Bronchial epithelial cell (primary cell): ENCODE measurements at regions not wholly inside any gene's neighbourhood (a gene's known extent, or its start where the extent isn't known, plus 50 kb on each side); places are given as distances from the start of the nearest gene placed in this dataset.
A peak's percentile ranks its signal among the peaks of the same experiment; 100 is the strongest.

Source experiments
- DNase-seq: peaks from one replicate; pipeline ENCODE4 v3.0.0-alpha.2; 2010; ENCODE audit warnings: low read depth
- FAIRE-seq: peaks from 2 replicates; lab custom pipeline; 2011; peaks lifted over from hg19 to GRCh38; lab: Jason Lieb, UNC
- H3K27me3 ChIP-seq: 2 replicates; pipeline ENCODE4 v1.5.1; 2011; ENCODE audit warnings: low read length; ENCODE audit not compliant: control insufficient read depth, insufficient read depth
- H3K36me3 ChIP-seq: 2 replicates; pipeline ENCODE4 v1.5.1; 2011; ENCODE audit warnings: low read length; ENCODE audit not compliant: control insufficient read depth, insufficient read depth
- H3K4me3 ChIP-seq: 2 replicates; pipeline ENCODE4 v1.5.1; 2011; ENCODE audit warnings: mild to moderate bottlenecking, low read depth, low read length, control low read depth
- TF ChIP-seq, protein P1 (sequence below): IDR thresholded peaks from 2 replicates; pipeline ENCODE4 v1.5.1; 2011; ENCODE audit warnings: mild to moderate bottlenecking, moderate library complexity, low read length, control low read depth, inconsistent platforms; ENCODE audit not compliant: insufficient read depth, severe bottlenecking

DNA sequence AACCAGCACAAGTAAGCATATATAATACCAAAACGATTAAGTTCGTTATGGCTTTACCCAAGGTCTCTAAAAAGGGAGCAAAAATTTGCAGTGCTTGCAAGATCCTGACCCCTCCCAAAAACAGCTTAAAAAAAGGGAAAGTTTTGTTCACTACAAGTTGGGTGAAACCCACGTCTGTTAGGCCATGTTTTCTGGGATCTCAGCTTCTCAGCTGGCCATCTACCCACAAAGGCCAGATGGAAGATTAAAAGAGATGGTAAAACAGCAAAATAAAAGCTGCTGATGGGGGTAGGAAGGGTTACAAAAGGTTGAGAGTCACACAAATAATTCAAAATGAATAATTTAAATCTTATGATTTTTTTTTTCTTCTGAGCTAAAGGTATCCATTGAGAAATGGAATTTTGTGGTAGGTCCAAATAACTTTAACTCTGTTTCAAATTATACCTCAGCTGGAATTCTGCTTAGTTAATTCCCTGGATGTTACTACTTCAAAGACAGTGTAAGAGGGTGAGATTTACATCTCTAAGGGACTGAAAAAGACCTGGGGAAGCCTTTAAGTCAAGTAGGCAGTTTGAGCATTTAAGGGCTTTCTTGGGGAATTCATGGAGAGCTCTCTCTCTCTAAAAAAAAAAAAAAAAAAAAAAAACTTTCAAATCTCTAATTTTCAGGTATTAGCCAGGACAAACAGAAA, 185.6 kb upstream of the NAV3 start:
- Histone ChIP-seq H3K27me3 (no peaks in the 10 kb centered on the region), H3K36me3 (no peaks in the 10 kb centered on the region), H3K4me3 (no peak overlapping the region)
- DNase-seq (no peak), FAIRE-seq (no peak)
- TF ChIP-seq, protein P1, sequence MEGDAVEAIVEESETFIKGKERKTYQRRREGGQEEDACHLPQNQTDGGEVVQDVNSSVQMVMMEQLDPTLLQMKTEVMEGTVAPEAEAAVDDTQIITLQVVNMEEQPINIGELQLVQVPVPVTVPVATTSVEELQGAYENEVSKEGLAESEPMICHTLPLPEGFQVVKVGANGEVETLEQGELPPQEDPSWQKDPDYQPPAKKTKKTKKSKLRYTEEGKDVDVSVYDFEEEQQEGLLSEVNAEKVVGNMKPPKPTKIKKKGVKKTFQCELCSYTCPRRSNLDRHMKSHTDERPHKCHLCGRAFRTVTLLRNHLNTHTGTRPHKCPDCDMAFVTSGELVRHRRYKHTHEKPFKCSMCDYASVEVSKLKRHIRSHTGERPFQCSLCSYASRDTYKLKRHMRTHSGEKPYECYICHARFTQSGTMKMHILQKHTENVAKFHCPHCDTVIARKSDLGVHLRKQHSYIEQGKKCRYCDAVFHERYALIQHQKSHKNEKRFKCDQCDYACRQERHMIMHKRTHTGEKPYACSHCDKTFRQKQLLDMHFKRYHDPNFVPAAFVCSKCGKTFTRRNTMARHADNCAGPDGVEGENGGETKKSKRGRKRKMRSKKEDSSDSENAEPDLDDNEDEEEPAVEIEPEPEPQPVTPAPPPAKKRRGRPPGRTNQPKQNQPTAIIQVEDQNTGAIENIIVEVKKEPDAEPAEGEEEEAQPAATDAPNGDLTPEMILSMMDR: no peak

DNA sequence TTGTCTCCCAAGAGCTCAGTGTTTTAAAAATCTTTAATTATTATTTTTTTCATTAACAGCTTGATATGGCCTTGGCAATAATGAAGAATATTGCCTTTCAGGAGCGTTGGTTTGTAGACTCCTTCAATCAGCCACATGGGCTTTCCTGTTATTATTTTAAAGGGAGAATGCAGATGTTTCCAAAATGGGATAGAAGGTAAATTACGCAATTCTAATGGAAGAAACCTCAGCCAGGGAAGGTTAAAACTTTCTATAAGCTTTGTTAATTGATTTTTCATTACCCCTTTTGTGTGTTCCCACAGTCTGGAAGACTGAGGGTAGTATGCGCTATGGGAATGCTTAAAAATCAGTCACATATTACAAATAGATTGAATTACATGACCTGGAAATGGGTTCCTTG, 188.4 kb upstream of the NAV3 start:
- TF ChIP-seq, protein P1: no peak
- Histone ChIP-seq H3K4me3 (no peak overlapping the region), H3K36me3 (no peaks in the 10 kb centered on the region), H3K27me3 (no peaks in the 10 kb centered on the region)
- DNase-seq (no peak), FAIRE-seq (no peak)

DNA sequence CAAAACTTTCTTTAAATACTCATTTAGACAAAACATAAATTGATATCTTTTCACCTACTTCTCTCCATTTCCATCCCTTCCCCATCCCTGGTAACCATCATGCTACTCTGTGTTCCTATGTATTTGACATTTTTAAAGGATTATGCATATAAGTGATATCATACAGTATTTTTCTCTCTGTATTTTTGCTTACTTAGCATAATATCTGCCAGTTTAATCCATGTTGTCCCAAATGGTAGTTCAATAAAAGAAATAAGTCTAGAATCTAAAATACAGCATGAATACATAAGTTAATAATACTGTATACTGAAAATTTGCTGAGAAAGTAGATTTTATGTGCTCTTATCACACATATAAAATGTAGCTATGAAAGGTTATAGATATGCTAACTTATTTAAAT, 190.3 kb upstream of the NAV3 start:
- H3K4me3 ChIP-seq: no peak overlapping the region
- H3K27me3 ChIP-seq: no peaks in the 10 kb centered on the region
- TF ChIP-seq, protein P1: no peak
- FAIRE-seq: no peak
- DNase-seq: no peak
- H3K36me3 ChIP-seq: no peaks in the 10 kb centered on the region

DNA sequence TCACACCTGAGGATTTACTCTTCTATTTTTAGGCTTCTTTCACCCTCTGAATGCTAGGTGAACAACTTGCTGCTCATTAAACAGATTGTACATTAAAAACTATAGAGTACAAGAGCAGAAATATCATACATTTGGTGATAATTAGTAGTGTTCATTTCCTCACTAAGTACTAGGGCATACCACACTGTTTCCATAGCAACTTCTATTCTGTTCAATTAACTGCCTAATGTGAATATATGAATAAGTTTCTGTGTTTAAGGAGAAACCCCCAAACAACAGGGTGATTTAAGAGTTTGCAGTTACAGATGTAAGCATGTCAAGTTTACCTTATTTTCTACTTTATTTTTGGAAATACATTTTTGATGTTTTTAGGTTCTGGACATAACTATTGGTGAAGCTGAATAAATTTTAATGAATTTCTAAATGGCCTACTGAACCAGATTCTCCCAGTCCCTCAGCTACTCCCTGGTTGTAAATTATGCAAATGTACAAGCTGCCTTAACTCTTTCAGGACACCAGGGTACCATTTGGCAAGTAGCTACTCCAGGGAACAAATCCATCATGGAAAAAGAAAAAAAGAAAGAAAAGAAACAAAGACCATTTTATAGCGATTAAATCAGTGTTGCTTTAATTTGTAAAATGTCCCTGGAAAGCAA, 199.8 kb upstream of the NAV3 start:
- TF ChIP-seq, protein P1: no peak
- H3K4me3 ChIP-seq: no peak overlapping the region
- FAIRE-seq (no peak), DNase-seq (no peak)
- H3K36me3 ChIP-seq: no peaks in the 10 kb centered on the region
- no peaks in the 10 kb centered on the region for H3K27me3 ChIP-seq

DNA sequence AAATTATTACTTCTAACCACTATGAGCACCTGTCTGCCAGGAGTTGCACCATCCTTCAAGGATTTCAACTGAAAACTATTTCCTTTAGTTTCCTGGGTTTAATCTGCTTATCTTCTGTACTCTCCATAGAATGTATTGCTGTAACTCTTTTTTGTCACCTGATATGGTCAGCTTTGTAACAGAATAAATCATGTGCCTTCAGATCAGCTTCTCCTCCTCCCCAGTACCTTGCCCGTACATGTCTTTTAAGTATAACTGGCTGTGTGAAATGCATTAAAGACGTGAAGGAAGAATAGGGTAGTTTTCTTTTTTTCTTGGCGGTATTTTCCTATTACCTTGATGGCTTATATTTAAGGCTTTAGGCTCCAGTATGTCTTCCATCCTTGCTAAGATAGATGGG, 200.3 kb upstream of the NAV3 start:
- Histone ChIP-seq H3K4me3 (no peak overlapping the region), H3K27me3 (no peaks in the 10 kb centered on the region), H3K36me3 (no peaks in the 10 kb centered on the region)
- FAIRE-seq: no peak
- TF ChIP-seq, protein P1: no peak
- peak; percentile 68 for DNase-seq
